SK-N-SH treated with all-trans-retinoic acid at 6 μM for 48 hours (cell line): ENCODE measurements at regions not wholly inside any gene's neighbourhood (a gene's known extent, or its start where the extent isn't known, plus 50 kb on each side); places are given as distances from the start of the nearest gene placed in this dataset.

Source experiments
- ATAC-seq: fragments of 200-7000 bp; cut with Tn5 transposase; 3 replicates; pipeline ENCODE4 v1.9.1; 2020; ENCODE audit warnings: mild to moderate bottlenecking, moderate library complexity
- ARNTL ChIP-seq: fragments of 450-650 bp; formaldehyde crosslinking; IDR thresholded peaks from 2 replicates; pipeline ENCODE4 v1.5.0; 2020; ENCODE audit warnings: low read depth, mild to moderate bottlenecking, moderate library complexity, borderline replicate concordance
- BACH2 ChIP-seq: fragments of 250-450 bp; sonication (Bioruptor Pico); IDR thresholded peaks from 2 replicates; pipeline ENCODE4 v1.9.0; 2021; ENCODE audit warnings: mild to moderate bottlenecking, borderline replicate concordance
- CSDC2 ChIP-seq: fragments of 250-450 bp; sonication (Bioruptor Pico); IDR thresholded peaks from 2 replicates; pipeline ENCODE4 v1.5.0; 2020; ENCODE audit warnings: mild to moderate bottlenecking, moderate library complexity
- CSRNP3 ChIP-seq: fragments of 250-450 bp; sonication (Bioruptor Pico); IDR thresholded peaks from 2 replicates; pipeline ENCODE4 v1.5.1; 2021; ENCODE audit warnings: mild to moderate bottlenecking, moderate library complexity
- ESRRG ChIP-seq: fragments of 250-450 bp; sonication (Bioruptor Pico); IDR thresholded peaks from 2 replicates; pipeline ENCODE4 v1.6.1; 2021; ENCODE audit warnings: mild to moderate bottlenecking
- GLIS3 ChIP-seq: fragments of 250-450 bp; sonication (Bioruptor Pico); IDR thresholded peaks from 2 replicates; pipeline ENCODE4 v1.5.0; 2020; ENCODE audit warnings: mild to moderate bottlenecking, moderate library complexity
- ISL1 ChIP-seq: fragments of 250-450 bp; sonication (Bioruptor Pico); IDR thresholded peaks from 2 replicates; pipeline ENCODE4 v2.1.2; 2022; ENCODE audit warnings: mild to moderate bottlenecking, moderate library complexity
- PATZ1 ChIP-seq: fragments of 250-450 bp; sonication (Bioruptor Pico); IDR thresholded peaks from 2 replicates; pipeline ENCODE4 v1.8.0; 2020; ENCODE audit warnings: mild to moderate bottlenecking, moderate library complexity, borderline replicate concordance
- POU6F1 ChIP-seq: fragments of 250-450 bp; sonication (Bioruptor Pico); IDR thresholded peaks from 2 replicates; pipeline ENCODE4 v1.8.0; 2021; ENCODE audit warnings: low read depth, mild to moderate bottlenecking, moderate library complexity, borderline replicate concordance
- PPARA ChIP-seq: fragments of 250-450 bp; sonication (Bioruptor Pico); IDR thresholded peaks from 2 replicates; pipeline ENCODE4 v1.5.0; 2020; ENCODE audit warnings: mild to moderate bottlenecking, borderline replicate concordance
- RARB ChIP-seq: fragments of 250-450 bp; sonication (Bioruptor Pico); IDR thresholded peaks from 2 replicates; pipeline ENCODE4 v1.8.0; 2021; ENCODE audit warnings: mild to moderate bottlenecking, moderate library complexity
- SNAI2 ChIP-seq: fragments of 250-450 bp; sonication (Bioruptor Pico); IDR thresholded peaks from 2 replicates; pipeline ENCODE4 v1.5.0; 2020; ENCODE audit warnings: mild to moderate bottlenecking, moderate library complexity
- TCF4 ChIP-seq: fragments of 250-450 bp; sonication (Bioruptor Pico); IDR thresholded peaks from 2 replicates; pipeline ENCODE4 v1.8.0; 2021; ENCODE audit warnings: mild to moderate bottlenecking, moderate library complexity, borderline replicate concordance
- TOX ChIP-seq: fragments of 250-450 bp; sonication (Bioruptor Pico); IDR thresholded peaks from 2 replicates; pipeline ENCODE4 v1.8.0; 2021; ENCODE audit warnings: mild to moderate bottlenecking, moderate library complexity, borderline replicate concordance
- TSHZ2 ChIP-seq: fragments of 250-450 bp; sonication (Bioruptor Pico); IDR thresholded peaks from 2 replicates; pipeline ENCODE4 v1.5.0; 2020; ENCODE audit warnings: mild to moderate bottlenecking, moderate library complexity
- ZC3H10 ChIP-seq: fragments of 250-450 bp; sonication (Bioruptor Pico); IDR thresholded peaks from 2 replicates; pipeline ENCODE4 v1.5.1; 2021; ENCODE audit warnings: mild to moderate bottlenecking, moderate library complexity
- ZFP3 ChIP-seq: fragments of 250-450 bp; sonication (Bioruptor Pico); IDR thresholded peaks from 2 replicates; pipeline ENCODE4 v1.5.0; 2020; ENCODE audit warnings: mild to moderate bottlenecking, moderate library complexity
- ZFP30 ChIP-seq: fragments of 450-650 bp; formaldehyde crosslinking; IDR thresholded peaks from 2 replicates; pipeline ENCODE4 v1.5.0; 2022; ENCODE audit warnings: mild to moderate bottlenecking, moderate library complexity
- ZNF565 ChIP-seq: fragments of 450-650 bp; formaldehyde crosslinking; conservative IDR thresholded peaks from 2 replicates; pipeline ENCODE4 v1.5.0; 2020; ENCODE audit warnings: low read depth, mild to moderate bottlenecking, moderate library complexity
- ZNF70 ChIP-seq: fragments of 450-650 bp; formaldehyde crosslinking; IDR thresholded peaks from 2 replicates; pipeline ENCODE4 v1.5.0; 2020; ENCODE audit warnings: mild to moderate bottlenecking, moderate library complexity
- ZNF8 ChIP-seq: fragments of 450-650 bp; formaldehyde crosslinking; IDR thresholded peaks from 2 replicates; pipeline ENCODE4 v1.5.0; 2020; ENCODE audit warnings: mild to moderate bottlenecking, moderate library complexity

- ATAC-seq, result no peak
- TF ChIP-seq TSHZ2 (CRISPR knock-in tag) (no peak), CSDC2 (CRISPR knock-in tag) (no peak), ARNTL (CRISPR knock-in tag) (no peak), TOX (CRISPR knock-in tag) (no peak), SNAI2 (CRISPR knock-in tag) (no peak), ZNF8 (no peak), ESRRG (no peak), ISL1 (CRISPR knock-in tag) (no peak), ZNF70 (CRISPR knock-in tag) (no peak), RARB (CRISPR knock-in tag) (no peak), ZFP3 (CRISPR knock-in tag) (no peak), ZC3H10 (no peak), ZFP30 (CRISPR knock-in tag) (no peak), GLIS3 (CRISPR knock-in tag) (no peak), PPARA (CRISPR knock-in tag) (no peak), CSRNP3 (CRISPR knock-in tag) (no peak), ZNF565 (no peak)
- TF ChIP-seq, all 23 proteins: peak for 0
Observed at GRCh38 chr12:105740369-105740768, 398.4 kb downstream of the NUAK1 start.

- ATAC-seq, result peak; percentile 78
- no peak for TF ChIP-seq ZNF565
- TF ChIP-seq ARNTL (CRISPR knock-in tag), result no peak
- no peak for TF ChIP-seq ZC3H10
- TF ChIP-seq SNAI2 (CRISPR knock-in tag), result no peak
- no peak for TF ChIP-seq PPARA (CRISPR knock-in tag)
- TF ChIP-seq TCF4 (CRISPR knock-in tag), result no peak
- TF ChIP-seq ESRRG, result no peak
- no peak for TF ChIP-seq PATZ1 (CRISPR knock-in tag)
- TF ChIP-seq ZFP3 (CRISPR knock-in tag), result no peak
- no peak for TF ChIP-seq ZNF8
- no peak for TF ChIP-seq CSRNP3 (CRISPR knock-in tag)
- no peak for TF ChIP-seq ZNF70 (CRISPR knock-in tag)
- no peak for TF ChIP-seq ZFP30 (CRISPR knock-in tag)
- no peak for TF ChIP-seq CSDC2 (CRISPR knock-in tag)
- TF ChIP-seq BACH2, result no peak
- no peak for TF ChIP-seq POU6F1 (CRISPR knock-in tag)
Observed at GRCh38 chr12:105740970-105741725, 397.6 kb downstream of the NUAK1 start.
